Fibroblast of the aortic adventitia (primary cell): ENCODE measurements at regions not wholly inside any gene's neighbourhood (a gene's known extent, or its start where the extent isn't known, plus 50 kb on each side); places are given as distances from the start of the nearest gene placed in this dataset.

Source experiments
- DNase-seq: peaks from one replicate; pipeline ENCODE4 v3.0.0-alpha.2; 2010; ENCODE audit warnings: low read depth
- H3K4me3 ChIP-seq: 2 replicates; pipeline ENCODE4 v1.5.1; 2011; ENCODE audit warnings: low read depth, mild to moderate bottlenecking, control low read depth, low read length, moderate library complexity
- CTCF ChIP-seq: IDR thresholded peaks from 2 replicates; pipeline ENCODE4 v1.5.1; 2011; ENCODE audit warnings: mild to moderate bottlenecking, low read length, control low read depth, inconsistent platforms; ENCODE audit not compliant: insufficient read depth

DNA sequence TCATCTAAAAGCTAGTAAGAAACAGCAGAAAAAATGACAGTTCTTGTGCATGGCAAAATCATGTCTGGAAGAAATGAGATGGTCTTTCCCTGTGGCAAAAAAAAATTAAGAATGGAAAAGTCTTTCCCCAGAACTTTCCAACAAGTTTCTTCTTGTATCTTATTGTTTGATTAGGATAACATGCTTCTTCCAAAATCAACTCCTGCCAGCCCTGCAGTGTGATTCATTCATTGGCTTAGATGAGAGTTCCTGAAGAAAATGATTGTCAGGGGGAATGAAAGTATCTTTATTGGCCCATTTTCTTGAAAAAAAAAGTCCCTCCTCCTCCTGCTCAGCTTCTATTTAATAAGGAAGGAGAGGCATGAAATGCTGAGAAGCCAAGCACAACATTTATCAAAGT lies 407.7 kb downstream of the ARAP2 start:
- TF ChIP-seq CTCF, result no peak
- no peak for DNase-seq
- H3K4me3 ChIP-seq, result no peak overlapping the region

DNA sequence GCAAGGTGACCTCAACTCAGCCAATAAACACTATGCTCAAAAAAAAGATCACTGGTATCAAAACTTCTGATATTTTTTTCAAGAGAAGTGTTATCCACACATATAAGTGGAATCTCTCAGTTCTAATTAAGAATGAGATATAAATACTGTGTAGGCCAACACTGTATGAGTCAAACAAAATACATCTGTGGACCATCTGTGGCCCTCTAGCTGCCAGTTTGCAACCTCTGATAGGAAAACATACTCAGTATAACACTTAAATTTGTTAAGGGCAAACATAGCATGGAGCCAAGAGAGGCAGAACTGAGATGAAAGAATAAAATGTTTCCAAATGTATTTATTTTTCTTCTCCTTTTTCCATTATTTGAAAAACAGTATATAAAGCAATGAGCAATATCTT lies 377.3 kb downstream of the ARAP2 start:
- no peak for TF ChIP-seq CTCF

DNA sequence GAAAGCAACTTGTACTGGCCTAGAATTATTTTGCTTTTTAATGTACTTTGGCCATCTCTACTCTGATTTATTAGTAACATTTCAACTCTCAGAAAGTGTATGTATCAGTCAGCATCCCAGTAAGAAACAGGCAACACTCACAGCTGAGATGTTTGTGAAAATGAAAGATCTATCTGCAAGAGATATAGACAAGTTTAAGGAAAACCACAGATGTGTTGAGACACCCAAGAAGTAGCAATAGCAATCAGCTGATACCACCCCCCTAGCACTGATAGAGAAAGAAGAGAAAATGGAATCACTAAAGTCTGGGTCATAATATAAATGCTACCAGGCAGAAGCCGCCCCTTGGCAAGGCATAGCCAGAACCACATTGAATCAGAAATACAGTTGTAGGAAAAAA lies 372.0 kb downstream of the ARAP2 start:
- DNase-seq, result no peak
- no peak overlapping the region for H3K4me3 ChIP-seq
- no peak for TF ChIP-seq CTCF

More for the DNA sequence above, 377.3 kb downstream of the ARAP2 start:
- no peak for DNase-seq
- no peak overlapping the region for H3K4me3 ChIP-seq

DNA sequence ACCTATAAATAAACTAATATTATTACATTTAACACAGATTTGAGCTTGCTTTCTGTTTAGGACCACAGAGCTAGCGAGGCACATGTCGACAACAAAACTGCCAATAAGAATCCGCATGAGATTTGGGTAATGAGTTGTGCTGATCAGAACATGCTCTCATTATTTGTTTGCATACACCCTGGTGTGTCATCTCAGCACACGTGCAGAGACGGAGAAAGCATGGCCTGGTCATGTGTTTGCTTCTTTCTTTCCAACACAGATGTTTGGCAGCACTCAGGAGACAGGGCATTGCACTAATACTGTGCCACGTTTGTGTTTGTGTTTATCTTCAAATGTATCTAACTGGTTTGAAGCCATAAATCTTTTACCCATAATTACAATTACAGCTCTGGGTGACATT lies 364.8 kb downstream of the ARAP2 start:
- no peak overlapping the region for H3K4me3 ChIP-seq
- no peak for TF ChIP-seq CTCF
- no peak for DNase-seq

- no peak for DNase-seq
- no peak overlapping the region for H3K4me3 ChIP-seq
- TF ChIP-seq CTCF, result no peak
Observed at GRCh38 chr4:35883108-35883507, 361.2 kb downstream of the ARAP2 start.

- DNase-seq, result no peak
- no peak for TF ChIP-seq CTCF
Observed at GRCh38 chr4:35884714-35885480, 359.4 kb downstream of the ARAP2 start.

GRCh38 chr4:35897808-35898207 lies 346.5 kb downstream of the ARAP2 start:
- DNase-seq, result no peak
- no peak for TF ChIP-seq CTCF
- no peak overlapping the region for H3K4me3 ChIP-seq

More at GRCh38 chr4:35884714-35885480, 359.4 kb downstream of the ARAP2 start:
- no peak overlapping the region for H3K4me3 ChIP-seq
